HG03064 (cell line): ENCODE measurements at regions not wholly inside any gene's neighbourhood (a gene's known extent, or its start where the extent isn't known, plus 50 kb on each side); places are given as distances from the start of the nearest gene placed in this dataset.

ENCODE experiments used
- ATAC-seq: cut with Tn5 transposase; IDR thresholded peaks from one replicate; pipeline ENCODE4 v1.9.1; 2021; ENCODE audit warnings: low read depth; ENCODE audit not compliant: unreplicated experiment

DNA sequence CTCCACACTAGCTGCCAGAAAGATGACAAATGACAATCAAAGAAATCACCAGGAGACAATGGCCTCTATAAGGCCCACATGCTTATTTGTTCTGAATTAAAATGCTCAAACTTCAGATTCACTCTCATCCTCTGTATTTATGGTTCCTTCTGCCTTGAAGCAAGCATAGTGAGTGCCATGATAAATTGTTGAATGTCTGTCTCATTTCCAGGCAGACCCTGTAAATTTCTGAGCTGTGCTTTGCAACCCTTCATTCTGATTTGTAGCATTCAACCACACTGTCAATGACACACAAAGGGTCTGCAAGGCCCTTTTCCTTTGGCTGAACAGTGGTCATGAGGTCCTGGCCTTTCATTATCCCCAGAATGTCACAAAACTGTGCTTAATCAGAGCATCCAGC is 506.6 kb upstream of the GHITM start:
- no peak for ATAC-seq

DNA sequence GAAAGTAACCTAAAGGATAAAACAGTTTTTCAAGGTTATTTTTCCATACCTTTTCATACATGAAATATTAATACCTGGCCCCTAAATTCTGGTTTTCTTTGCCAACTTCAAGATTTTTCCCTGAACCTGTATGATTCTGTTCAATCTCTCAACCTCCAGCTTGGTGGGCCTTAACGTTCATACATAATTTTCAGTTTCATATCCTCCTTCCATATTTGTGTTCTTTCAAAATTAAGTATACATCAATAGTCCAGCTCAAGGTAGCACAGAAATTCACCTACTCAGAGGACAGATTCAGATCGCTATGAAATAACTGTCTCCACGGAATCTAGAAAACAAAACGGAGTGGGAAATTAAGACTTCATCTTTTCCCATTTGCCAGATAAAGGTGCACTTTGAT is 505.8 kb upstream of the GHITM start:
- ATAC-seq, result no peak

GRCh38 chr10:83636826-83637225 is 502.5 kb upstream of the GHITM start:
- ATAC-seq, result no peak

DNA sequence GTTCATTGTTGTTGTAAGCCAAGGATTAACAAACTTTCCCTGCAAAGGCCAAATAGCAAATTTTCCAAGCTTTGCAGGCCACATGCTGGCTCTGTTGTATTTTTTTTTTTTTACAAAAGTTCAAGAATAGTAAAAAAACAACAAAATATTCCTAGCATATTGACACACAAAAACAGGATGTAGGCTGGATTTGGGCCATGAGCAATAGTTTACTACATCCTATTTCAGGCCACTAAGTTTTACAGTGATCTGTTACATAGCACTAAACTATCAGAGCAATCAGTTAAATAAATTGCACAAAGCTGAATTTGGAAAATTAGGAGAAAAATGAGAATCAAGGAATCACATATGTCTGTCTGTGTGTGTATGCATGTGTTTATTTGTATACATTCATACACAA is 491.8 kb upstream of the GHITM start:
- no peak for ATAC-seq

DNA sequence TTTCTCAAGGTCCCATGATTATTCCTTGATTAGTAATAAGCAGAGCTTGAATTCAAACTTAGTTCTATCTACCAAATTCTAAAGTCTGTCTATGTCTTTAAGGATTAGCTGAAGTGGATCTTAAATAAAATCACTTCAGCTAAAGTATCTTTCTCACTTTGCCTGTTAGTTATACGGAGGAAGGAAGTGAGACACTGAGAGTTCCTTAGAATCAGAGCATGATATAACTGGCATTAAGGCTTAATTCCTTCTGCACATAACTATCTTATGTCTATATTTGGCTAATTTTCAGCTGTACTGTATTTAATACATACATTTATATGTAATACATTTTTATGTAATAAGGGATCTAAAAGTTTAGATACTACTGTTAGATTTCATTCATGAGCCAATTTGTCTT is 491.1 kb upstream of the GHITM start:
- ATAC-seq, result no peak

DNA sequence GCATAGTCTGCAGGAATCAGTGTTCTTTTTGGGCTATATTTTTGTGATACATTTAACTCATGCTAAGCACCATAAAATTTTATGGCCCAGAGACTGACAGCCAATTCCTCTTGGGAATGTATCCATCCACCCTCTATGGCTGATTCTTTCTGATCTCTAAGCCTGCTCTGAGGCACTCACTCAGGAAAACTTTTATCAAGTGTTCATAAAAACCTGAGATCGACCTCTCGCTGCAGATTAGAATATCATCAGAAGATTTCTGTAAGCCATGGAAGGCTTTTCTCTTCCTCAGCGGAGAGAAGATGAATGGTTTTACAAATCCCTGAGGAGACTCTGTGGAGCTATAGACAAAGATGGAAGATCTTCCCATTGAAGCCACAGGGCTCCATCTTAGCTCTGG is 489.8 kb upstream of the GHITM start:
- ATAC-seq, result no peak

GRCh38 chr10:83654689-83655088 is 484.6 kb upstream of the GHITM start:
- no peak for ATAC-seq

DNA sequence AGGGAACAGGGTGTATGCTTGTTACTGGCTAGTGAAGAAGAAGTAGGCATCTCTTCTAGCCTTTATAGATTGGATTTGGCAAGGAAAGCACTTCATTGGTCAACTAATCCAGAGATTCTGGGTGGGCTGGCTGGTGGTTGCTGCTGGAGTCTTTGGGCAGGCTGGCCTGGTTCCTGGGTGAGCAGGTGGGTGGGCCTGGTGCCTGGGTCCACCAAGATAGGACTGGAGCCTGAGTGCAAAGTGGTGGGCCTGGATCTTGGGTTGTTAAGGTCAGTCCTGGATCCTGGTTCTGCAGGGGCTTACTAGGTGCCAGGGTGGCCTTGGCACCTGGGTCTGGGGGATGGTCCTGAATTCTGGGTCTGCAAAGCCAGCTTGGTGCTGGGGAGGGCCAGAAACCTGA is 482.4 kb upstream of the GHITM start:
- no peak for ATAC-seq

GRCh38 chr10:83657487-83657886 is 481.8 kb upstream of the GHITM start:
- no peak for ATAC-seq

- ATAC-seq, result no peak
Measured at GRCh38 chr10:83663918-83664317, 475.4 kb upstream of the GHITM start.

DNA sequence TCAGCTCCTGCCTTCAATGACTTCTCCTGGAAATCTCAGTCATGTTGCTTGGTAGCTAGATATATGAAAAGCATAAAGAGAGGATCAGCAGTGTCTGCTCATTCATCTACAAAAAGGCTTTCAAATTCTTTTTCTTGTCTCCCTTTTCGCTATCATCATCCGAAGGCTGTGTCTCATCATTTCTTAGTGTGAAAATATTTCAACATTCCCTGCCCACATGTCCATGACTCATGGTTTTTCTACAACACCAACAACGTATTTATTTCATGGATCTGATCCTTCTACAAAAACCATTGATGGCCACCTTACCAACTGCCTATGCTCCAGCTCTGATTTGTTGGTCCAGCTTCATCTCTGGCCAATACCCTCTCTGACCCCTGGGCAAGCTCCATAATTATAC is 472.5 kb upstream of the GHITM start:
- no peak for ATAC-seq

GRCh38 chr10:83667594-83667993 is 471.7 kb upstream of the GHITM start:
- no peak for ATAC-seq

- no peak for ATAC-seq
Measured at GRCh38 chr10:83673316-83673715, 466.0 kb upstream of the GHITM start.

DNA sequence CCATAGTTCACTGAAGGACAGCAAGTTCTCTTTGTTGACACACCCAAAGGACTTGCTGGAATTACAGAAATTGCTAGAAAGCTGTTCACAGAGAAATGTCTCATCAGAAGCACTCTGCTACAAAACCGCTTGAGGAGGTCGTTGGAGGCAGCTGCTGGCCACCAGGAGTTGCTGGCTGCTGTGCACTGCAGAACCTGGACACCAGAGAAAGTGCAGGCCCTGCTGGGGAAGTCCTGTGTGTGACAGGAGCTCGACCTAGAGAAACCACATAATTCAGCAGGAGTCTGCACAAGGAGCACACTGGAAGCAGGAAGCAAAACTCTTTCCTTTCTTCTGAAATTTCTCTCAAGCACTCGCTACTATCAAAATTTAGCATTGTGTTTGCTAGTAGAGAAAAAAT is 461.5 kb upstream of the GHITM start:
- no peak for ATAC-seq

GRCh38 chr10:83678850-83679249 is 460.5 kb upstream of the GHITM start:
- peak; percentile 44 for ATAC-seq

- ATAC-seq, result peak; percentile 95
Measured at GRCh38 chr10:83680470-83680891, 458.8 kb upstream of the GHITM start.

DNA sequence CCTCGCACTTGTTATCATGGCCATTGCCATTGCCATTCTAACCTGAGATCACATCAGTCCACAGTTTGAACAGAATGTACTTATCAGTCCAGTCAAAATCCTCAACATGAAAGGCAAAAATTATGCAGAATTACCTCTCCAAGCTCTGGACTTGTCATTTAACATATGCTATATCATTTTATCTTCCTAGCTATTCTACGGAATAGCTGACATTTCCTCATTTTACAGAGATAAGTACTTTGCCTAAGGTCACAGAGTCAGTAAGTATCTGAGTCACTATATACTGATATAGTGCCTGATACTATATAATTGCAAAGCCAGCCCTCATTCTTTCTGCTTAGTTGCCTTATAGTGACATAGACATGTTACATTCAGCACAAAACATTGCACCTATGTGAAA is 456.9 kb upstream of the GHITM start:
- no peak for ATAC-seq

GRCh38 chr10:83685458-83685857 is 453.9 kb upstream of the GHITM start:
- ATAC-seq, result no peak

- no peak for ATAC-seq
Measured at GRCh38 chr10:83691791-83692596, 447.3 kb upstream of the GHITM start.

- no peak for ATAC-seq
Measured at GRCh38 chr10:83698899-83699298, 440.4 kb upstream of the GHITM start.

GRCh38 chr10:83701799-83702198 is 437.5 kb upstream of the GHITM start:
- ATAC-seq, result no peak

DNA sequence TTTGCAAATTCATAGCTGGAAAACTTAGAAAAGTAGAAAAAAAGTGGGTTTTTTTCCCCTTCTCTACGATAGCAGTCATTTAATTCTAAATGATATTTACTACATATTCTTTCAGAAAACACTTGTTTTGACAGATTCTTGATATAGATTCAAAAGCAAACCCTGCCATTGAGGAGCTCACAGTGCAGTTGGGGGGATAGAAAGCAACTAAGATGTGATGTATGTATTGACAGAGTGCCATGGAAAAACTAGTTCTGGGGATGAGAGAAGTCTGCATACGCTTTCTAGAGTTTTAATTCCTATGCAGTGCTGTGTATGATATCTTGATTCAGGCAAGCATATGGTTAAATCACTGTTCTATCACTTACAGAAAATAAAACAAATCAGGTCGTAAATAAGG is 436.6 kb upstream of the GHITM start:
- ATAC-seq, result no peak

GRCh38 chr10:83706120-83706519 is 433.2 kb upstream of the GHITM start:
- ATAC-seq, result no peak
